HFFc6 (cell line): ENCODE measurements at regions not wholly inside any gene's neighbourhood (a gene's known extent, or its start where the extent isn't known, plus 50 kb on each side); places are given as distances from the start of the nearest gene placed in this dataset.

Experiments
- DNase-seq: peaks from one replicate; pipeline ENCODE4 v3.0.0-alpha.2; 2018
- H3K27ac Mint-ChIP-seq: 2 replicates; pipeline ENCODE4 v1.8.0; 2020; ENCODE audit warnings: mild to moderate bottlenecking, mixed read lengths
- H3K27me3 Mint-ChIP-seq: 2 replicates; pipeline ENCODE4 v1.8.0; 2021; ENCODE audit warnings: mild to moderate bottlenecking, moderate library complexity, mixed read lengths; ENCODE audit not compliant: insufficient read depth
- H3K36me3 Mint-ChIP-seq: 2 replicates; pipeline ENCODE4 v1.8.0; 2021; ENCODE audit warnings: low read depth, mixed read lengths
- H3K4me1 Mint-ChIP-seq: 2 replicates; pipeline ENCODE4 v1.8.0; 2020; ENCODE audit warnings: low read depth, mixed read lengths
- H3K4me3 Mint-ChIP-seq: 2 replicates; pipeline ENCODE4 v1.8.0; 2020; ENCODE audit warnings: mild to moderate bottlenecking, moderate library complexity, mixed read lengths
- H3K9me3 Mint-ChIP-seq: 2 replicates; pipeline ENCODE4 v1.8.0; 2020; ENCODE audit warnings: mild to moderate bottlenecking, mixed read lengths
- CTCF ChIP-seq: fragments of 200-600 bp; sonication (generic); IDR thresholded peaks from 2 replicates; pipeline ENCODE4 v1.5.0; 2021; ENCODE audit warnings: antibody characterized with exemption, mild to moderate bottlenecking

GRCh38 chr4:10750714-10751113, 66.1 kb upstream of the CLNK start:
- DNase-seq = no peak
- Mint-ChIP-seq H3K4me3 (no peak overlapping the region), H3K36me3 (no peaks in the 10 kb centered on the region), H3K9me3 (no peaks in the 10 kb centered on the region), H3K27me3 (no peaks in the 10 kb centered on the region; the same call in 1 of the 2 replicates), H3K4me1 (no peaks in the 10 kb centered on the region; the same call in 1 of the 2 replicates), H3K27ac (no peak overlapping the region)
- TF ChIP-seq CTCF = no peak

DNA sequence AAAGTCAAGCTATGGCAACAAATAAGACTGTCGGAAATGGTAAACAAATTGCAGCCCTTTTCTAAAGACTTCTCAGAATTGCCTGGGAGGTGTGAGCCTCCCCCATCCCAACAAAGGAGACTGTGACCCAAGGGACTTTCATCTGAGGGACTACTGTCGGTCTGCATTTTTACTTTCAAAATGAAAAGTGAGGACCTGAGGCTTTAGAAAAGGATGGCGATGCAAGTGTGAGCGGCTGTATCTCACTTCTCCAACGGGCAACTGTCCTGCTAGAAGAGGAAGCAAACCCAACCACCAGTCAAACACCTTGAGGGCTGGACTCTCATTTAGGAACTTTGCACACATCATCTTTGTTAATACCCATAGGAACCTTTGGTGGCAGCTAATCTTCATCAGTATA, 62.6 kb upstream of the CLNK start:
- no peaks in the 10 kb centered on the region for H3K9me3 Mint-ChIP-seq
- no peaks in the 10 kb centered on the region; the same call in 1 of the 2 replicates for H3K4me1 Mint-ChIP-seq
- H3K27ac Mint-ChIP-seq = no peak overlapping the region
- no peaks in the 10 kb centered on the region for H3K36me3 Mint-ChIP-seq
- H3K27me3 Mint-ChIP-seq = no peaks in the 10 kb centered on the region; the same call in 1 of the 2 replicates
- TF ChIP-seq CTCF = no peak
- no peak overlapping the region for H3K4me3 Mint-ChIP-seq
- DNase-seq = no peak

GRCh38 chr4:10746371-10747171, 62.0 kb upstream of the CLNK start:
- H3K27ac Mint-ChIP-seq = no peak overlapping the region
- no peak overlapping the region for H3K4me3 Mint-ChIP-seq
- H3K9me3 Mint-ChIP-seq = no peaks in the 10 kb centered on the region
- TF ChIP-seq CTCF = no peak
- DNase-seq = no peak
- H3K4me1 Mint-ChIP-seq = no peaks in the 10 kb centered on the region; the same call in 1 of the 2 replicates
- H3K27me3 Mint-ChIP-seq = peaks cover 1% of the 10 kb centered on the region; the same call in 1 of the 2 replicates
- no peaks in the 10 kb centered on the region for H3K36me3 Mint-ChIP-seq

- no peak overlapping the region for H3K27ac Mint-ChIP-seq
- no peak for DNase-seq
- no peak for TF ChIP-seq CTCF
- H3K9me3 Mint-ChIP-seq = no peaks in the 10 kb centered on the region
- no peaks in the 10 kb centered on the region for H3K36me3 Mint-ChIP-seq
- H3K27me3 Mint-ChIP-seq = 0 out of 2 replicates have a peak, but pooled peaks cover 1% of the 10 kb centered on the region
- no peak overlapping the region for H3K4me3 Mint-ChIP-seq
- H3K4me1 Mint-ChIP-seq = no peaks in the 10 kb centered on the region; the same call in 1 of the 2 replicates
Measured at GRCh38 chr4:10743357-10743756, 58.8 kb upstream of the CLNK start.

DNA sequence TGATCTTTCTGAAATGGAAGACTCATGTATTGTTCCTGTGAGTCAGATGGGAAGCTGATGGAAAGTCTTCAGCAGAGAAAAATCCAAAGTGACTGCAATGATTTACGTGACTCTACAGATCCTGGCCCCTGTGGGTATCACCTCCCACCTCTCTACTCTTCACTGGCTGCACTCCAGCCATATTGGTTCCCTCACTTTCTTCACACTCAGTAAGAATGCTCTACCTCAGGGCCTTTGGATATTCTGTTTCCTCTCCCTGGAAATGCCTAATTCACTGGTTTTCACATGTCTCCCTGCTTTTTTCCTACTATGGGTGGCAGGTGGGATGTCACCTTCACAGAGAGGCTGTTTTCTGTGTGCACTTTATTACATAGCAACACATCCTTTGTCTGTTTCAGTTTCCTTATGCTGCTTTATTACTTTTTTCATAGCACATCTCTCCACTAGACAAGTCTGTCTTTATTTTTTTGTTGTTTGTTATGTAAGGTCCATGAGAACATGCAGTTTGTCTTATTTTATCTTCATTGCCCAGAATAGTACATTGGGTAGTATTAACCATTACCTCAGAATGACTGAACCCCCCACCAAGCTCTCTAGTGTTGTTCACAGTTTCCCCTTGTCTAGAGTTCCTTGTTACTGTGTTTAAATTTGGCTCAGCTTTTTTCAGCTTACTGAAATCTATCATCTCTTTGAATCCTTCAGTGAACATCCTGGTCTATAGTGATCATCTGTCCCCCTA, 57.6 kb upstream of the CLNK start:
- TF ChIP-seq CTCF = no peak
- Mint-ChIP-seq H3K27me3 (0 out of 2 replicates have a peak, but pooled peaks cover 1% of the 10 kb centered on the region), H3K27ac (no peak overlapping the region), H3K9me3 (no peaks in the 10 kb centered on the region), H3K36me3 (no peaks in the 10 kb centered on the region), H3K4me3 (no peak overlapping the region), H3K4me1 (no peaks in the 10 kb centered on the region; the same call in 1 of the 2 replicates)
- DNase-seq = no peak
